Epithelial cell of esophagus (primary cell): ENCODE measurements at regions not wholly inside any gene's neighbourhood (a gene's known extent, or its start where the extent isn't known, plus 50 kb on each side); places are given as distances from the start of the nearest gene placed in this dataset.

Source experiments
- DNase-seq: peaks from one replicate; pipeline ENCODE4 v3.0.0; 2010; ENCODE audit warnings: low read depth
- H3K4me3 ChIP-seq: 2 replicates; pipeline ENCODE4 v1.5.1; 2011; ENCODE audit warnings: mild to moderate bottlenecking, low read length, control low read depth
- TF ChIP-seq, protein P1 (sequence below): IDR thresholded peaks from 2 replicates; pipeline ENCODE4 v1.5.1; 2011; ENCODE audit warnings: low read depth, mild to moderate bottlenecking, low read length, control low read depth, inconsistent platforms; ENCODE audit not compliant: insufficient read depth; ENCODE audit errors: missing control alignments

DNA sequence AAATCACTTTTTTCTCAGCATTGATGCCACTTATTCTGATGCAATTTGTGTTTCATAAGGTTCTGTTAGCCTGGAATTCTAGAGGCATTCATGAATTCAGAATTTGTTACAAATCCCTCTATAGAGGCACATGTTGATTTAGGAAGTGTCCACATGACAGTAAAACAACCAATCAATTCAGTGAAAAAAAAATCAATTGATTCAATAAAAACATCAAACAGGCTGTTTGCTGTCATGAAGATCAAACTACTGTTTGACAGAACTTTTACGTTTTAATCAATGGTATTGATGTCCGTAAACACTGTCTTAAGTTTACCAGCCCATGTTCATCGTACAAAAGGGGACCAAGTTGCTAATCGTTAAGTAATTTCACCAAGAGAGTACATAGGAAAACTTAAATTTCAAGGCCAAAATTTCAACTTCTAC, 261.5 kb downstream of the FIGN start:
- H3K4me3 ChIP-seq = no peak overlapping the region
- TF ChIP-seq, protein P1, sequence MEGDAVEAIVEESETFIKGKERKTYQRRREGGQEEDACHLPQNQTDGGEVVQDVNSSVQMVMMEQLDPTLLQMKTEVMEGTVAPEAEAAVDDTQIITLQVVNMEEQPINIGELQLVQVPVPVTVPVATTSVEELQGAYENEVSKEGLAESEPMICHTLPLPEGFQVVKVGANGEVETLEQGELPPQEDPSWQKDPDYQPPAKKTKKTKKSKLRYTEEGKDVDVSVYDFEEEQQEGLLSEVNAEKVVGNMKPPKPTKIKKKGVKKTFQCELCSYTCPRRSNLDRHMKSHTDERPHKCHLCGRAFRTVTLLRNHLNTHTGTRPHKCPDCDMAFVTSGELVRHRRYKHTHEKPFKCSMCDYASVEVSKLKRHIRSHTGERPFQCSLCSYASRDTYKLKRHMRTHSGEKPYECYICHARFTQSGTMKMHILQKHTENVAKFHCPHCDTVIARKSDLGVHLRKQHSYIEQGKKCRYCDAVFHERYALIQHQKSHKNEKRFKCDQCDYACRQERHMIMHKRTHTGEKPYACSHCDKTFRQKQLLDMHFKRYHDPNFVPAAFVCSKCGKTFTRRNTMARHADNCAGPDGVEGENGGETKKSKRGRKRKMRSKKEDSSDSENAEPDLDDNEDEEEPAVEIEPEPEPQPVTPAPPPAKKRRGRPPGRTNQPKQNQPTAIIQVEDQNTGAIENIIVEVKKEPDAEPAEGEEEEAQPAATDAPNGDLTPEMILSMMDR = no peak
- DNase-seq = no peak

DNA sequence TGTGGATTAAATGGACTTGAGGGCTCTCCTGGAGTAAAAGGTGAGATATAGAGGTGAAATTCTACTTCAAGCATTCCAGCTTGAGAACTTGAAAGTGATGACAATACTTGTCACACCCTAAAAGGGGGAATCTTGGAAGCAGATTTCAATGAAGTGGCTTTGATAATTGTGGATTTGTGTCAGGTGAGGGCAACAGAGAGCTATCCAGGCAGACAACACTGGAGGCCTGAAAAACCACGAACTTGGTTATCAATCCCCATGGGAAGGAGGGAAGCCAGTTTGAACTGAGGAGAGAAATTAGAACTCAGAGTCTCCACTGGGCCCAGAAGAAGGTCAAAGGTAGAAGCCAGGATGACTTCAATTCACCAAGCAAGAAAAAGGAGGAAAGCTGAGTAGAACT, 263.9 kb downstream of the FIGN start:
- H3K4me3 ChIP-seq = no peak overlapping the region
- peak; percentile 40 for DNase-seq
- TF ChIP-seq, protein P1 = peak; percentile 65

DNA sequence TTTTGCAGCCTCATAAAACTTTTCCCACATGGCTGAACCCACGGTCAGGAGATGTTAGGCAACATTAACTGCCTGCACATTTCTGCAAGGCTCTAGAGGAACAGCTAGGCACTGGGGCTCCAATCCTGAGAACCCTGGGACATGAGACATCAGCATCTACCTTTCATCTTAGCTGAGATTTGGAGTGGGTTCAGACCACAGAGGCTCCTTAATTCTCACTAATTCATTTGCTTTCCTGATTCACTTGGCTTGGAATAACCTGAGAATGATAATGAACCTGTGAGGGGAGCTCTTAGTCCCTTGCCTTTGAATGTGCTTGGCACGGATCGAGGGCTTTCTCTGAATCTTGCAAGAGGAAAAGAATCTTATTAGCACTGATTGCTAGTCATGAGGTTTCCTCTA, 266.2 kb downstream of the FIGN start:
- TF ChIP-seq, protein P1 = no peak
- no peak overlapping the region for H3K4me3 ChIP-seq
- DNase-seq = no peak

DNA sequence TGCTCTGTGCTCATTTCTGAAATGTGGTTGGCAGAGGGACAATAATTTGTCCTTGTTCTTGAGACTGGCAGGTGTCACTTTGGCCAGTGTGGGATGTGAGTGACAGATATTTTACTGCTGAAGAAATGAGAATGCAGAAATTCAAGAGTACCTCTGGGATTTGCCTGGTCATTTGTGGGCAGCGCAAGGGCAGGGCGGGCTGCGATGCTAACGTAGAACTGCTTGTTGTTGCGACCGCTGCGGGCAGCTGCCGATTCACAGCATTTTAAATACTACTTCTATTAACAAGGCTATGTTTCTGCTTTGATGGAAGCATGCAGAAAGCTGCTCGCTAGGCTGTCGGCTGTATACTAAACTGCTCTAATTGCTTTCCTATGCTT, 268.6 kb downstream of the FIGN start:
- no peak for DNase-seq
- TF ChIP-seq, protein P1 = no peak
- no peak overlapping the region for H3K4me3 ChIP-seq

DNA sequence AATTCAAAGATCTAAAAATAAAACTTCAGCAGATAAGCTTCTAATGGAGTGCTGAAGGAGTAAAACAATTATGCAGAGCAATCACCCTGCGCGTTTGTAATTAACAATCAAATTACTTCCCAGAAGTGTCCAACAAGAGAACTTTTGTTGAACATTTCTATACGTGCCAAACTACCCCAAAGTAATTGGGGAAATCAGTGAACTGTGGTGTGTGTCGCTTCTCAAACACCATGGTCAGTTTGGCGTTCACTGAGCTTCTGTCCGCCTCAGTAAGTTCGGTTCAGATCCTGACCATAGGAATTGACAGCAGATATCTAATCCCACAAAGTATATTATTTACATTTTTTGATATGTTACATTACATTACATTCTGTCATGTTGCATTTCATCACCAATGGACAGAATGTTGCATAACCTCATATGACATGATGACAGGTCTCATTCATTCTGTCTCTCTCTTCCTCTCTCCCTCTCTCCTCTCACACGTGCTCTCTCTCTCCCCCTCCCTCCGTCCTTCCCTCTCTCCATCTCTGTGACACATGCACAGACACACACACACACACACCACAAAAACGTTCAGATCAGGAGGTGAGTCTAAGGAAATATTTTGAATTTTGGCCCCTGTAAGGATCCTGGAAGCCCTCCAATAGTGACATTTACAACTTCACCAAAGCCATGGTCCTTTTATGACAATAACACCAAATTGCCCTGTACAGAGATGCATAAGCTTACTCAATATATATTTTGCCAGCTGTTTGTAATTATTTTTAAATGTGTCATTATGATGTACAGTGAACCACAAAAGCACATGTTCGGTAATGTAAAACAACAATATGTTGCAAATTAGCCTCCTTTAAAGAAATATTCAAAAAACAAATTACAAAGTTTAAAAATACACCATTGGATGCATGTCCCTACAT, 269.2 kb downstream of the FIGN start:
- TF ChIP-seq, protein P1 = no peak
- no peak for DNase-seq
- H3K4me3 ChIP-seq = no peak overlapping the region

DNA sequence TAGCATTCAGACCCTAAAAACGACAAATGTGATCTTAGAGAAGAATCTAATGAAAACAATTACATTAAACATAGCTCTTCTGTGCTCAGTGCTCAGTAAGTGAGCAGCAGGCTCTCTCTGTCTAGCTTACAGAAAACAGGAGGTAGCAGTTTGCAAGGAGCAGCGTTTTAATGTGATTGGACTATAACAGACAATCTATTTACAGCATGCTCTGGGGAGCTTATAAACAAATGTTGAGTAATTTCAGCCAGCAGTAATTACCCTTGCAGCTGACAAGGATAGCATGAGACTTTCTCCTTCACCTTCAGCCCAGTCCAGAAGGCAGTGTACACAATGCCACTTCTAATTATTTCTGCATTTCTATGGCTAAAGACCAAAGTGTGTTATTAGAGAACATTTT, 270.4 kb downstream of the FIGN start:
- TF ChIP-seq, protein P1 = no peak
- no peak for DNase-seq
- H3K4me3 ChIP-seq = no peak overlapping the region

DNA sequence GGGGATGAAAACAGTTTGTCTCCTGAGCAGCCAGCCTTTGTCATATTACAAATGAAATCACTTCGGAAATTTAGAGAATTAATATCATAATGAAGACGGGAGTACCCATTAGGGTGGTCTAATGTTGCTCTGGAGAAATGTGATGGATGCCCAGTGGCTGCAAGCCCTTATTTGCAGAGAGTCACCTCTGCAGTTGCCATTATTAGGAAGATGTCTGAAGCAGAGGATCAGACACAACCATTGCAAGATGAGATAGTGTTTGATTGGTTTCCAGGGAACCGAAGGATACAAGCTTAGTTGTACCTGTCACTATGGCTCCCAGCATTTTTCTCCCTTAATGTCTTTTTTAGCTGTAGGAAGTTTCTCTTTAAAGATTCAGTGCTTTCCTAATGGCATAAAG, 272.4 kb downstream of the FIGN start:
- TF ChIP-seq, protein P1 = no peak
- no peak for DNase-seq
- H3K4me3 ChIP-seq = no peak overlapping the region
